PC-3 (cell line): ENCODE measurements at regions not wholly inside any gene's neighbourhood (a gene's known extent, or its start where the extent isn't known, plus 50 kb on each side); places are given as distances from the start of the nearest gene placed in this dataset.

Experiments
- ATAC-seq: fragments of 200-7000 bp; cut with Tn5 transposase; 2 replicates; pipeline ENCODE4 v1.9.1; 2020; ENCODE audit warnings: mild to moderate bottlenecking, moderate library complexity
- BruUV-seq: library from RNA; stranded (reverse); fragments of 400-500 nt; replicated peaks from 2 replicates; lab custom pipeline; 2021; lab: Mats Ljungman, UMichigan
- CTCF ChIA-PET: fragments of 300-600 bp; sonication (Branson Sonifier 250); formaldehyde crosslinking; loops from one replicate; lab custom pipeline; 2022; ENCODE audit warnings: antibody characterized with exemption; lab: Charles Lee
- POLR2A ChIA-PET: fragments of 300-600 bp; sonication (Branson Sonifier 250); formaldehyde crosslinking; loops from one replicate; lab custom pipeline; 2022; ENCODE audit warnings: antibody characterized with exemption; ENCODE audit not compliant: unreplicated experiment; lab: Charles Lee
- DNase-seq: peaks from one replicate; pipeline ENCODE4 v3.0.0-alpha.2; 2015
- H2AFZ ChIP-seq: fragments of 300-600 bp; sonication (generic); 2 replicates; pipeline ENCODE4 v1.6.0; 2016; ENCODE audit warnings: antibody characterized with exemption, low read length
- H3F3A ChIP-seq: fragments of 300-600 bp; sonication (generic); one replicate; pipeline ENCODE4 v1.6.0; 2017; ENCODE audit warnings: antibody characterized with exemption, low read length, control low read depth, mild to moderate bottlenecking; ENCODE audit not compliant: unreplicated experiment
- H3K27ac ChIP-seq: fragments of 300-600 bp; sonication (generic); 2 replicates; pipeline ENCODE4 v1.5.1; 2016; ENCODE audit warnings: mild to moderate bottlenecking, low read length
- H3K27me3 ChIP-seq: fragments of 300-600 bp; sonication (generic); 2 replicates; pipeline ENCODE4 v1.6.1; 2016; ENCODE audit warnings: low read length, mixed read lengths
- H3K36me3 ChIP-seq: fragments of 300-600 bp; sonication (generic); 2 replicates; pipeline ENCODE4 v1.6.1; 2016; ENCODE audit warnings: low read depth, mixed run types, low read length, mixed read lengths
- H3K4me1 ChIP-seq: fragments of 300-600 bp; sonication (generic); 2 replicates; pipeline ENCODE4 v1.5.1; 2016; ENCODE audit warnings: low read length; ENCODE audit not compliant: insufficient read depth
- H3K4me2 ChIP-seq: fragments of 300-600 bp; sonication (generic); 2 replicates; pipeline ENCODE4 v1.6.0; 2016; ENCODE audit warnings: low read length
- H3K4me3 ChIP-seq: fragments of 300-600 bp; sonication (generic); 2 replicates; pipeline ENCODE4 v1.5.1; 2016; ENCODE audit warnings: mild to moderate bottlenecking, low read length, mixed read lengths
- H3K79me2 ChIP-seq: fragments of 300-600 bp; sonication (generic); 2 replicates; pipeline ENCODE4 v1.6.1; 2017; ENCODE audit warnings: low read length, mixed read lengths
- H3K9ac ChIP-seq: fragments of 300-600 bp; sonication (generic); 2 replicates; pipeline ENCODE4 v1.6.0; 2016; ENCODE audit warnings: mild to moderate bottlenecking, low read length
- H3K9me2 ChIP-seq: fragments of 300-600 bp; sonication (generic); replicated peaks from 2 replicates; pipeline ENCODE4 v1.6.1; 2016; ENCODE audit warnings: mixed run types, low read length, mixed read lengths
- H3K9me3 ChIP-seq: fragments of 300-600 bp; sonication (generic); 2 replicates; pipeline ENCODE4 v1.6.1; 2016; ENCODE audit warnings: low read length, mixed read lengths
- H4K20me1 ChIP-seq: fragments of 300-600 bp; sonication (generic); 2 replicates; pipeline ENCODE4 v1.6.1; 2016; ENCODE audit warnings: low read length, mixed read lengths
- CTCF ChIP-seq: fragments of 300-600 bp; sonication (generic); conservative IDR thresholded peaks from 2 replicates; pipeline ENCODE4 v1.5.1; 2017; ENCODE audit warnings: antibody characterized with exemption, low read depth, mild to moderate bottlenecking, low read length
- EZH2 ChIP-seq: fragments of 300-600 bp; sonication (generic); IDR thresholded peaks from one replicate; pipeline ENCODE4 v1.6.1; 2017; ENCODE audit warnings: antibody characterized with exemption, mild to moderate bottlenecking, low read length; ENCODE audit not compliant: unreplicated experiment
- EZH2phosphoT487 ChIP-seq: fragments of 300-600 bp; sonication (generic); IDR thresholded peaks from 2 replicates; pipeline ENCODE4 v1.6.1; 2018; ENCODE audit warnings: mild to moderate bottlenecking, antibody characterized with exemption, low read length, borderline replicate concordance
- intact Hi-C: fragments of 100-400 bp; cut with micrococcal nuclease; formaldehyde crosslinking; loops from 2 replicates; pipeline ENCODE4 v1.9.0; 2023

- BruUV-seq: no TSS peak
- Histone ChIP-seq H3K9me2 (no peaks in the 10 kb centered on the region), H2AFZ (no peak overlapping the region), H3K27ac (no peak overlapping the region), H3F3A (no peaks in the 10 kb centered on the region), H3K9me3 (no peaks in the 10 kb centered on the region), H4K20me1 (no peaks in the 10 kb centered on the region), H3K36me3 (no peaks in the 10 kb centered on the region), H3K27me3 (no peaks in the 10 kb centered on the region), H3K9ac (no peak overlapping the region), H3K4me2 (no peak overlapping the region), H3K4me1 (no peaks in the 10 kb centered on the region), H3K79me2 (no peaks in the 10 kb centered on the region), H3K4me3 (no peak overlapping the region)
- POLR2A ChIA-PET: no interaction called here
- TF ChIP-seq EZH2 (no peak), EZH2phosphoT487 (no peak), CTCF (no peak)
- DNase-seq: no peak
- intact Hi-C loops: no loop called here
- no peak for ATAC-seq
- CTCF ChIA-PET: no interaction called here
Observed at GRCh38 chr20:17790296-17790695, 90.5 kb downstream of the BANF2 start.

DNA sequence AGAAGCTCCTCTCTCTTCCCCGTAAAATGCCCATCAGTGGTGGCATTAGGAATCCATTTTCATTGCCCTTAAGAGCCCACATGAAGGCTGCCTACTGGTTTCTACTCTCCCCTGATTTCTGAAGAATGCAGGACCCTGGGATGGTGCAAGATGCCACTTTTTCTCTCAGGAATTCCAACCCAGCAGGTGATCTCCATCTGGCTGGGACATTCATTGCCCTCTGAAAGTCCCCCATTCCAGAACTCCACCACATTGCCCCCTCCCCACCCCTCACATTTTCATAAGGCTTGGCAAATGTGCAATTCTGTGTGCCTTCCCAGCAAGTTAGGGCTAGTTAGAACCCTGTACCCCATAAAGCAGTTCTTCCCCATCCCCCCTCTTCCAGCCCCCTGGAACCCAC, 88.0 kb downstream of the BANF2 start:
- POLR2A ChIA-PET: no interaction called here
- H3K27ac ChIP-seq: no peak overlapping the region
- no peak for ATAC-seq
- H3K9ac ChIP-seq: no peak overlapping the region
- no peaks in the 10 kb centered on the region for H4K20me1 ChIP-seq
- H3F3A ChIP-seq: no peaks in the 10 kb centered on the region
- CTCF ChIA-PET: no interaction called here
- no peaks in the 10 kb centered on the region for H3K9me3 ChIP-seq
- no peaks in the 10 kb centered on the region for H3K36me3 ChIP-seq
- H3K9me2 ChIP-seq: no peaks in the 10 kb centered on the region
- no peak overlapping the region for H3K4me2 ChIP-seq
- BruUV-seq: no TSS peak
- H3K4me3 ChIP-seq: no peak overlapping the region
- intact Hi-C loops: no loop called here
- H3K4me1 ChIP-seq: no peaks in the 10 kb centered on the region
- H3K79me2 ChIP-seq: no peaks in the 10 kb centered on the region
- TF ChIP-seq EZH2 (no peak), CTCF (no peak), EZH2phosphoT487 (no peak)
- H3K27me3 ChIP-seq: no peaks in the 10 kb centered on the region
- DNase-seq: no peak
- no peak overlapping the region for H2AFZ ChIP-seq

- Histone ChIP-seq H3K9me3 (no peaks in the 10 kb centered on the region), H2AFZ (no peak overlapping the region), H3K27ac (no peak overlapping the region), H3K27me3 (no peaks in the 10 kb centered on the region), H3F3A (no peaks in the 10 kb centered on the region), H3K36me3 (no peaks in the 10 kb centered on the region), H3K9ac (no peak overlapping the region), H3K4me3 (no peak overlapping the region), H3K79me2 (no peaks in the 10 kb centered on the region), H3K4me2 (no peak overlapping the region), H3K9me2 (no peaks in the 10 kb centered on the region), H3K4me1 (no peaks in the 10 kb centered on the region), H4K20me1 (no peaks in the 10 kb centered on the region)
- intact Hi-C loops: no loop called here
- DNase-seq (no peak), ATAC-seq (no peak)
- POLR2A ChIA-PET: no interaction called here
- CTCF ChIA-PET: no interaction called here
- no TSS peak for BruUV-seq
- TF ChIP-seq CTCF (no peak), EZH2phosphoT487 (no peak), EZH2 (no peak)
Observed at GRCh38 chr20:17786221-17786718, 86.5 kb downstream of the BANF2 start.
